ENCODE measurements at regions not wholly inside any gene's neighbourhood (a gene's known extent, or its start where the extent isn't known, plus 50 kb on each side); places are given as distances from the start of the nearest gene placed in this dataset.

- TF ChIP-seq CTCF (IDR thresholded peaks at IDR 0.05) (no peak), EP300 (IDR thresholded peaks at IDR 0.05; ENCODE audit: low read depth) (no peak), POLR2AphosphoS5 (IDR thresholded peaks at IDR 0.05) (no peak), POLR2A (IDR thresholded peaks at IDR 0.05) (no peak)
These were observed 311.6 kb downstream of the BMP7 start for GRCh38 chr20:56954797-56955196.
